Effector CD4-positive, alpha-beta T cell (primary cell): ENCODE measurements at regions not wholly inside any gene's neighbourhood (a gene's known extent, or its start where the extent isn't known, plus 50 kb on each side); places are given as distances from the start of the nearest gene placed in this dataset.

Experiments
- DNase-seq: peaks from one replicate; pipeline ENCODE4 v3.0.0-alpha.2; 2020

GRCh38 chr18:41226186-41226585 lies 728.8 kb upstream of the PIK3C3 start:
- no peak for DNase-seq

DNA sequence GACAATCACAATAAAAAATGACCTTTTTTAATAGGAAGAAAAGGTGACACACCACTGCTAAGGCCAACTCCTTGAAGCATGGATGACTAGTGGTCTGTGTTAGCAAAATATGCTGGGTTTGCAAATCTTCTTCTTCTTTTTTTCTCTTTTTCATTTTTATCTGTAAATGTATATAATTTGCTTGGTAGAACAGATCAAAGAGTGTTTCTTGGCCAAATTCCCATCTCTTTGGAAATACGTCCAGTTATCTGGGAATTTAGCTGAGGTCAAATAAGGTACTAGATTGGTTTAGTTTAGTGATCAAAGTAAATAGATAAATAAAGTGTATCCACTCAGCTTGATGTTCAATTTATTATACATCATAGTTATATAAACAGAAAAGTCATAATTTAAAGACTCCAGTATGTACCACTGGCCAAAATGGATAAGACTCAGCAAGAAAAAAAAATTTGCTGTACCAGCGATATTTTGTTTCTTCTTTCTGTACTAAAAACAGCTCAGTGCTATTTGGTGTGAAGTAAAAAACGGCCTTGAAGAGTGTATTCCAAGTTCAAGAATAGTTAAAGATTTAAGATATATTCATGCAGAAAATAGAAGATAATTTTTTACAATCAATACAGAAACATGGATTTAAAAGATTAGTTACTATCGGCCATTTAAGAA lies 738.6 kb upstream of the PIK3C3 start:
- no peak for DNase-seq

GRCh38 chr18:41207706-41208105 lies 747.3 kb upstream of the PIK3C3 start:
- no peak for DNase-seq

GRCh38 chr18:41206341-41206830 lies 748.6 kb upstream of the PIK3C3 start:
- DNase-seq, result no peak

DNA sequence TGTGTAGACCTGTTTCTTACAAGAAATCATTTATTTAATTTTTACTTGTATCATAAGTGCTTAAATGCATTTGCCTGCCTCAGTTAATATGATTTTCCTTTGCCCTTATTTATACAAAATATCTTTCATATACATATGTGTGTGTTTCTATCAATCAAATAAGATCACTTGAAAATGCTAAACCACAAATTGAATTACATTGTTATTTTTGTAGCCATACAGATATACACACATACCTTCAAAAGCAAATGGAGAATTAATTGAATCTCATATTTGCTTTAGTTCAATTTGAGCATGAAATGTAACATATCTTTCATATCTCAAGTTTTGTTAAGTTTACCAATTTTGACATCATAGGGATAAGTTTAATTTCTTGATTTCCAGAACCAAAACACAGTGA lies 755.8 kb upstream of the PIK3C3 start:
- no peak for DNase-seq

DNA sequence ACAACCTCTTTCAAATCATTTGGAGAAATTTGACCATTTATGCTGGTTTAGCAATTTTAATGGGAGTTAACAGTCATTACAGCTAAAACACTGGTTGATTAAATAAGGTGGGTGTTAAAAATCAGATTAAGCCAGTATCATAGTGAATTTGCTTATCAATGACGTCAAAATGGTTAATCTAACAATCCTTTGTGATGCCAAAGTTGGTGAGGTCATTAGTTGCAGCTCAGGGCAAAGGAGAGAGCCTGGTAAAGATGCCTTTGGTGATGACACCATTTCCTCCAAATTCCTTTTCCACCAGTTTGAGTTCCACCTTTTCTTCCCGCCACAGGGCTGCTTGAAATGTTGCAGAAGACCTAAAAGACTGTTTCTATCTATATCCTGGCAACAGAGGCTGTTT lies 757.1 kb upstream of the PIK3C3 start:
- DNase-seq, result no peak

GRCh38 chr18:41170346-41170745 lies 784.7 kb upstream of the PIK3C3 start:
- DNase-seq, result no peak

- DNase-seq, result no peak
Measured at GRCh38 chr18:41165625-41166024, 789.4 kb upstream of the PIK3C3 start.

GRCh38 chr18:41162781-41163180 lies 792.3 kb upstream of the PIK3C3 start:
- DNase-seq, result no peak

DNA sequence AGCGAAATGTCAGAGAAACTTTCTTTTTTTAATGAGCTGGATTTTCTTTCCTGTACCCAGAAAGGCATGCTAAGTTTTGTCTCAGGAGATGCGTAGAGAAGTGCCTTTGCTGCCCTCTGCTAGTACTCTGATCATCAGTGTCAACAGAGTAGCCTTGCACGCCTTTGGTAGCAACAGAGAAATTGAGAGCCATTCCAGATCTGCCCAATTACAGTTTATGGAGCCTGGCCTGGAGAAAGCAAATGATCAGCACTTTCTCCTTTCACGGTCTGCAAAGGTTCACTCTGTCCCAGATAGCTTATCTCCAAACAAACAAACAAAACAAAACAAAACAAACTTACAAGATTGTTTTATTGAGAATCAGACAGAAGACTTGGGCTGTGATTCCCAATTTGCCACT lies 792.8 kb upstream of the PIK3C3 start:
- no peak for DNase-seq

- no peak for DNase-seq
Measured at GRCh38 chr18:41155910-41156851, 798.9 kb upstream of the PIK3C3 start.

DNA sequence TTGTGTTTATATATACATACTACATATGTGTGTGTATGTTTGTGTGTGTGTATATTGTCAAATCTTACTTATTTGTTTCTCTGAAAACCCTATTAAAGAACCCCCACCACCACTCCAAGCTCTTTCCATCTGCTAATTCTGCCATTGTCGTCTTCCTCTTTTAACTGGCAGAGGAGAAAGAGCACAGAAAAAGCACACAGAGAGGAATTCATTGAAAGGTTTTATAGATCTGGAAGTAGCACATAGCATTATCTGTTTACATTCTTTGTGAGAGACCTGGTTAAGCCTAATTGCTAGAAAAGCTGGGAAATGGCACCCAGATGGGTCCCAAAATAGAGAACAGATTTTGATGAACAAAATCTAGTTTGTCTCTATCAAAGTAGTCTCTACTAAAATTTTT lies 800.0 kb upstream of the PIK3C3 start:
- DNase-seq, result no peak

GRCh38 chr18:41153871-41154270 lies 801.2 kb upstream of the PIK3C3 start:
- DNase-seq, result no peak

- no peak for DNase-seq
Measured at GRCh38 chr18:41150316-41150715, 804.7 kb upstream of the PIK3C3 start.

DNA sequence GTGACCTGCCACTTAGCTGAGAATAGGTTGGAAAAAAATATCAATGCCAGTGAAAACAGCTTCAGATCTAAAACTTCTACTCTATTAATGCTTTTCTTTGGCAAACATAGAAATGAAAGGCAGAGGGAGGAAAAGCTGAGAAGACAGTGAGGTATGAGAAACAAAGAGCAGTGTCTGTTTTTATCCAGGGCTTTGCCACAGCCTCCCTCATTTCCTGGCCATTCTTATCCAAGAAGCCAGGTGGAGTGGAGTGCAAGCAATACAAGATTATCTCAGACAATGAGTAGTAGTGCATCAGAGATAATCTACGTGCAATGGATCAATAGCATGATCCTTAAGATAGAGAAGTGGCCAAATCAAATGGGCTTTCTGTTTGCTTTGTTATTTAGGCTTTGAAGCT lies 808.7 kb upstream of the PIK3C3 start:
- DNase-seq, result no peak

DNA sequence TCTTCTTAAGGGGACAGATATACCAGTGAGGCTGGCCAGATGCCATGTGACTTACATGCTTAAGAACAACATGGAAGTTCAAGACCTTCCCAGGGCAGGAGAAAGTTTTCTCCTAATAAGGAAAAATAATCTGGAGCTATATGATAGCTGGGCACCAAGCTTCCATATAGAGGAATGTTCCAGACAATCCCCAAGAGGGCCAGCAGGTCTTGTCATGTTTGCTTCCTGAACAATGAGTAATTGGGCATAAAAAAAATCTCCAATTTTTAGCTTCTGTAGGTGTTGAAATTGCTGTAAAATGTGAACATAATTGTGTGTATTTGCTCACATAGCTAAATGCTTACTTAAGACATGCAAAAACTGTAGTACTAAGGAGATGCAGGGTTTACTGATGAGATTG lies 809.5 kb upstream of the PIK3C3 start:
- DNase-seq, result no peak

DNA sequence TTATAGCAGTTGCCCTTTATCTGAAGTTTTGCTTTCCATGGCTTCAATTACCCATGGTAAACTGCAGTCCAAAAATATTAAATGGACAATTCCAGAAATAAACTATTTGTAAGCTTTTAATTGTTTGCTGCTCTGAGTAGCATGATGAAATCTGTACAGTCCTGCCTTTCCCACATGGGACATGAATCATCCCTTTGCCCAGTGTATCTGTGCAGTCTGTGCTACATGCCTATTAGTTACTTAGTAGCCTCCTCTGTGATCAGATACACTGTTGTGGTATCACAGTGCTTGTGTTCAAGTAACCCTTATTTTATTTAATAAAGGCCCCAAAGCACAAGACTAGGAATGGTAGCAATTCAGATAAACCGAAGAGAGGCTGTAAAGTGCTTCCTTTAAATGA lies 810.6 kb upstream of the PIK3C3 start:
- no peak for DNase-seq

- no peak for DNase-seq
Measured at GRCh38 chr18:41140506-41140905, 814.5 kb upstream of the PIK3C3 start.

GRCh38 chr18:41135146-41135545 lies 819.9 kb upstream of the PIK3C3 start:
- no peak for DNase-seq

GRCh38 chr18:41134426-41134825 lies 820.6 kb upstream of the PIK3C3 start:
- no peak for DNase-seq

- no peak for DNase-seq
Measured at GRCh38 chr18:41131050-41131449, 824.0 kb upstream of the PIK3C3 start.

DNA sequence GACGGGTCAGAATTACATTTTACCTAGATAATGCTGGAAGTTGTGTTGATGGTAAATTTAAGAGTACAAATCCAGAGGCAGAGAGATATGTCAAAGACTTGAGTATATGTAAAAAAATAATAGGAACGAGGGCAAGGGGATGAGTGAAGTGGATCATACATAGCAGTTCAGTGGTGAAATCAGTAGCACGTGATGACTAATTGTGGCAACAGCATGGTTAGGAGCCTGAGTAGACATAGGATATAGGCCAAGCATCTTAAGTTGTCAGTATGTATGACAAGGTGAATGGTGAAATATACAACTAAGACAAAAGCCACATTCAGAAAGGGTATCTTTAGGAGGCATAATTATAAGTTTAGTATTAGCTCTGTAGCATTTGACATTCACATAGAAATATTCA lies 826.5 kb upstream of the PIK3C3 start:
- DNase-seq, result no peak

DNA sequence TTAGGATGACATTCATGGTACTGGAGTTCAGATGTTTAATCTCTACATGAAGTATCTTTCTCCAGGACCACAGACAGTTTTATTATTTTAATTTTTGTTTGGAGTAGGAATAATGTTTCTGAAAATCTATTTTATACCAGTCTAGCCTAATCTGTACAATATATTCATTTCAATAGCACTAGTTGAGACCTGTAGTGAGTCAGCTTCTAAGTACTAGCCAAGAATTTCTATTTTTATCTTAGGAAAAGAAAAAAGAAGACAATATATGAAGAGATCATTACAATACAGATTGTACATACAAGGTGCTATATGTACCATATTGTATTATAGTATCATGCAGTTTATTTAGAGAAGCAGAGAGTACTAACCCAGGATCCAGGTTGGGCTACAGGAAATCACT lies 826.9 kb upstream of the PIK3C3 start:
- no peak for DNase-seq

DNA sequence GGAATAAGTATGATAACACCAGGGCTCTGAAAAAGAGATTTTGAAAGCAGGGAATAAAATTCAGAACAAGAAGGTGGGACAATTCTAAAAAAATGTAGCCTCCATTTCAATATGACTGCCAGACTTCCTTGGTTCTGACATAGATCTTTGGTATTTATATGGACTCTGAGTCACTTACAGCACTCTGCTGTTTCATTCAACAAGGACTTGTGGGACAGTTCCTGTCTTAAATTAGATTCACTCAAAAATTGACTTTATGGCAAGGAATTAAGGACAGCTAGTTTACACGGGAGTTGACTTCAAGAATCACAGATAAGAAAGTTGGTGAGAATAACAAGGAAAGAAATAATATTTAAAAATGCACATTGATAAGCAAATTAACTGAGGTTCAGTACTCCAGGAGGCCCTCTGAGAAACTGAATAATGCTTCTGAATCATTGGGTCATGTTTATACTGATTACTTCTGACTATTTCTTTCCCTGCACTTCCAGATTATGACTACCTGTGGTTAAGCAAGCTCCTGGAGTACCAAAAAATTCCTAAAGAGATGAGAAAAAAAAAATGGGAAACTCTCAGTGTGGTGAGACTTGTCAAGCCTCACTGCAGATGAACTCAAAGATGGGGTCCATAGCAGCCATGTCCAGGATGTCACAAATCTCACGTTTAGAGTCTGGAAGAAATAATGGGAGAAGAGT lies 828.3 kb upstream of the PIK3C3 start:
- no peak for DNase-seq
